ENCODE measurements at regions not wholly inside any gene's neighbourhood (a gene's known extent, or its start where the extent isn't known, plus 50 kb on each side); places are given as distances from the start of the nearest gene placed in this dataset.

GRCh38 chr3:191518861-191519260 is 57.9 kb downstream of the PYDC2 start:
- H3K4me3 ChIP-seq (ENCODE audit: low read length), result no peak overlapping the region
- no peak for TF ChIP-seq CTCF (conservative IDR thresholded peaks at IDR 0.05; ENCODE audit: low read depth, low read length)
- DNase-seq (ENCODE audit: low read depth), result no peak

GRCh38 chr3:191521055-191521454 is 60.1 kb downstream of the PYDC2 start:
- no peak overlapping the region for H3K4me3 ChIP-seq (ENCODE audit: low read length)
- no peak for DNase-seq (ENCODE audit: low read depth)
- TF ChIP-seq CTCF (conservative IDR thresholded peaks at IDR 0.05; ENCODE audit: low read depth, low read length), result no peak

GRCh38 chr3:191523148-191523547 is 62.2 kb downstream of the PYDC2 start:
- TF ChIP-seq CTCF (conservative IDR thresholded peaks at IDR 0.05; ENCODE audit: low read depth, low read length), result no peak
- DNase-seq (ENCODE audit: low read depth), result no peak

GRCh38 chr3:191528589-191528988 is 67.6 kb downstream of the PYDC2 start:
- no peak for DNase-seq (ENCODE audit: low read depth)
- no peak overlapping the region for H3K4me3 ChIP-seq (ENCODE audit: low read length)
- TF ChIP-seq CTCF (conservative IDR thresholded peaks at IDR 0.05; ENCODE audit: low read depth, low read length), result no peak

More at GRCh38 chr3:191523148-191523547, 62.2 kb downstream of the PYDC2 start:
- no peak overlapping the region for H3K4me3 ChIP-seq (ENCODE audit: low read length)

- H3K4me3 ChIP-seq (ENCODE audit: low read length), result no peak overlapping the region
- no peak for DNase-seq (ENCODE audit: low read depth)
- TF ChIP-seq CTCF (conservative IDR thresholded peaks at IDR 0.05; ENCODE audit: low read depth, low read length), result no peak
Measured at GRCh38 chr3:191529992-191530391, 69.0 kb downstream of the PYDC2 start.

- TF ChIP-seq CTCF (conservative IDR thresholded peaks at IDR 0.05; ENCODE audit: low read depth, low read length), result no peak
- no peak overlapping the region for H3K4me3 ChIP-seq (ENCODE audit: low read length)
- no peak for DNase-seq (ENCODE audit: low read depth)
Measured at GRCh38 chr3:191531434-191531972, 70.5 kb downstream of the PYDC2 start.

GRCh38 chr3:191543018-191543417 is 82.1 kb downstream of the PYDC2 start:
- DNase-seq (ENCODE audit: low read depth), result no peak
- no peak for TF ChIP-seq CTCF (conservative IDR thresholded peaks at IDR 0.05; ENCODE audit: low read depth, low read length)

More at GRCh38 chr3:191543018-191543417, 82.1 kb downstream of the PYDC2 start:
- no peak overlapping the region for H3K4me3 ChIP-seq (ENCODE audit: low read length)
